Stimulated activated CD4-positive, alpha-beta T cell treated with anti-CD3 and anti-CD28 coated beads, TNF-alpha, amount 100 ng/mL, for 24 hours (primary cell): ENCODE measurements at regions not wholly inside any gene's neighbourhood (a gene's known extent, or its start where the extent isn't known, plus 50 kb on each side); places are given as distances from the start of the nearest gene placed in this dataset.

Experiments used
- DNase-seq, 3 experiments: peaks; one replicate each; pipeline ENCODE4 v3.0.0-alpha.2; 2020; ENCODE audit warnings: low read depth in 3 of 3

DNA sequence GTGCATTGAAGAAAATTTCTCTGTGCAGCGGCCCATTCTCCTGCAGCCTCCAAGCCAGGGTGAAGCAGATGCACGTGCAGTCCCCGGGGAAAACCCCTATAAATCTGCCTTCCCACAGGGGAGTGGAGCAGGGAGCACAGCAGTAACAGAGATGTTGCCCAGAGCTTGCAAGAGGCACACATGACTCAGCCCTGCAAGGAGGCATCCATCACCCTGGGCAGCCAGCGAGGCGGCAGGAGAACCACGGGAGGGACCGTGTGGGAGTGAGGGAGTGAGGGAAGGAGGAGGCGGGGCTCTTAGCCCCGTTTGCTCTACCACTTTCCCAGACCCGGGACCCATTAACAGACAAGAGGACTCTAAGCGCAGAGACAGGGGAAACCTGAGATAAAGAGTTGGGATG lies 96.2 kb upstream of the ARAP3 start:
- DNase-seq, result no peak

GRCh38 chr5:141777711-141778110 lies 95.7 kb upstream of the ARAP3 start:
- no peak for DNase-seq

DNA sequence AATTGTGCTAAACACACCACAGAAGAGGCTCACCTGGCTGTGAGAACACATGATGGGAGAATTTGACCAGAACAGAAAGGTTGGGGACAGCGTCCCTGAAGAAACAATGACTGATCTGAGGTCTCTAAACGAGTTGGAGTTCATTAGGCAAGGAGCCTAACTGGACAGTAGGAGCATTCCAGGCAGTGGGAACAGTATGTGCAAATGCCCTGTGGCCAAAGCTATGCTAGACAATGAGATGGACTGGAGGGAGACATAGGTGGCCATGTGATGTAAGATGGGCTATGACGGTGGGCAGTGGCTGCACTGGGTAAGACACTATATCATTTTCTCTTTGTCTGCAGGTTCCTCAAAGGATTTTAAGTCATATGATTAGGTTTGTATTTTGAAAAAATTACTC lies 95.1 kb upstream of the ARAP3 start:
- DNase-seq, result no peak

- DNase-seq, result no peak
These were observed 91.9 kb upstream of the ARAP3 start for GRCh38 chr5:141773779-141774562.

DNA sequence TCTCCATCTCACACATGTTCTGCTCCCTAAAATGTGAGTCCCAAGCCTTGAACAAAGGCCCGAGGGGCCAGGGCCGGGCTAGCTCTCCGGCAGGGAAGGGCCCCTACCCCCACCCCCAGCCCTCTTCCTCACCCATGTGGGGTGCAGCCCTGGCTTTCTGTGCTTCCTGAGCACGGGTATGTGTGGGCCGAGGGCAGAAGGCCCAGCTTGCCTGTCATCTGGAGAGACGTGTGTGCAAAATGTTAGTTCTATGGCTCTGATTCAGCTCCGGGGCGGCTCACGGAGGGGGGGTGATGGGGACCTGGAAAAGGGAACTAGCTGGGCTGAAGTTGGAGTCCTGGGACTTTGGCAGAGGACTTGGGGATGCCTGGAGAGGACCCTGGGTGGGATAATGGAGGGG lies 90.3 kb upstream of the ARAP3 start:
- no peak for DNase-seq

DNA sequence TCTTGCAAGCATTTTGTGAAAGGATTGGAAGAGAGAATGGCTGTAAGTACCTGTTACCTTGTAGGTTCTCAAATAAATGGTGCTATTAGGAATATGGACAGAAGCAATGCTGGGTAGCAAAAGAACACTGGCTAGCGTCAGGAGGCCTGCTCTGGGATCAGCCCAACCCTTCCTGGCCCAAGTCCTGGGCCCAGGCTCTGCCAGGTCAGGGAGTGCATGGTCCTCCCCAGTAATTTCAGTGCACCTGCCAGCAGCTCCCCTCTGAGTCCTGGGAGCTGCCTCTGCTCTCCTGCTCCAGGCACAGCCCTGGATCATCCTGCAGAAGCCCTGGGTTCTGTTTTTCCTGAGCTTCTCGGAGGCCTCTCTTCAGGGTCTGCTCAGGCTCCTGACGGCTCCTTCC lies 89.5 kb upstream of the ARAP3 start:
- no peak for DNase-seq

- no peak for DNase-seq
These were observed 89.0 kb upstream of the ARAP3 start for GRCh38 chr5:141771031-141771430.

- no peak for DNase-seq
These were observed 87.6 kb upstream of the ARAP3 start for GRCh38 chr5:141769671-141770070.

DNA sequence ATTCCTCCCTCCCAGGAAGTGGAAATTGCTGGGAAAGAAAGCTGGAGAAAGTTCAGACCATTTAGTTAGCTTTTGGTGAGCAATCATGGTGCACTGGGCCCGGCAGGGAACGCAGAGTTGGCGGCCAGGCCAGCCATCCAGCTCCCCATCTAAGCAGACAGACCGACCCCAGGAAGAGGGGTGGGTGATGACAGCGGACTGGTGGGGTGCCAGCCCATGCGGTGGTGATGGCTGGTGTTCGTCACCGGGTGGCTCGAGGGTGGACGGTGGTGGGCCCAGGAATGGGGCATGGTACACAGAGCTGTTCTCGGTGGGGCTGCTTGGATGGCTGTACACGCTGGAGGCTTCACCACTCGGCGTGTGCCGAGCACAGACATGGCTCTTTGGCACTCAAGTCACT lies 85.6 kb upstream of the ARAP3 start:
- no peak for DNase-seq

DNA sequence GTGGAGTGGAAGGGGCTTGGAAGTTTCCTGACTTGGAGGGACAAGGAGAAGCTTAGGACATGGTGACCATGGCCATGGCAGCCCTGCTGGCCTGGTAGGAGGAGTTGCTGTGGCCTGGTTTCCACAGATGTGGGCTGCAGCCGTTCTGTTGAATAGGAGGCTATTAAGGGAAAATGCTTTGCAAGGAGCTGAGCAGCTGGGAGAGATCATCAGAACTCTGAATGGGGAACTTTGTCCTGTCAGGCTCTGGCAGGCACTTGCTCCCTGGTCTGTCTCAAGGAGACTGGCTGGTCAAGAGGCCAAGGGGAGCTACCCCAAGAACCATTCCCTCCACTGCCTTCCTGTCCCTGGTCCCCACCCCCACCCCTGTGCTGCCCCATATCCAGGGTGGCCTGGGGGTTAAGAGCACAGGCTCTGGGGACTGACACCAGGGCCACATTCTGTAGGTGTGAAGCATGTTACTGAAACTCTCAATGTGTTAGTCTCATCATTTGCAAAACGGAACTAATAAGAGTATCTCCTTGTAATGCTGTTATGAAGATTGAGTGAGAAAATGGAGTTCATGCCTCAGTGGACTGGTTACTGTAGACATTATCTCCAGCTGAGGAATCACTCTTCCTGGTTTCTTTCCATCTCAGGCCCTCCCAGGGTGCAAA lies 84.0 kb upstream of the ARAP3 start:
- DNase-seq, result no peak

DNA sequence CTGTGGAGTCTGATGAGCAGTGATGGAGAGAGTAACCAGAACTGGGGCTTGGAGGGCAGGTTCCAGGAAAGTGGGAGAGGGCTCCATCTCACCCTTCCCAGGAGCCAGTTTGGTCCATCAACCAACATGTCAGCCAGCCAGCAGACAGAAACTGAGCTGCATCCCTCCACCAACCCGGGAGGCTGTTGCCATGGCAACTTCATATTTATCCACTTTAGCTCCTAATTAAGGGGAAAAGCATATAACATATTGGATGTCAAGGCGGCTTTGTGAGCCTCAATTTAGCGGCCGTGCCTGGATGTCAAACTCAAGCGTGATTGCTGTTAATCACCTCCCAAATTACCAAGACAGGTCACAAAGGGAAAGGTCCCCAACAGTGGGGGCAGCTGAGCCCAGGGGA lies 81.5 kb upstream of the ARAP3 start:
- DNase-seq, result no peak

DNA sequence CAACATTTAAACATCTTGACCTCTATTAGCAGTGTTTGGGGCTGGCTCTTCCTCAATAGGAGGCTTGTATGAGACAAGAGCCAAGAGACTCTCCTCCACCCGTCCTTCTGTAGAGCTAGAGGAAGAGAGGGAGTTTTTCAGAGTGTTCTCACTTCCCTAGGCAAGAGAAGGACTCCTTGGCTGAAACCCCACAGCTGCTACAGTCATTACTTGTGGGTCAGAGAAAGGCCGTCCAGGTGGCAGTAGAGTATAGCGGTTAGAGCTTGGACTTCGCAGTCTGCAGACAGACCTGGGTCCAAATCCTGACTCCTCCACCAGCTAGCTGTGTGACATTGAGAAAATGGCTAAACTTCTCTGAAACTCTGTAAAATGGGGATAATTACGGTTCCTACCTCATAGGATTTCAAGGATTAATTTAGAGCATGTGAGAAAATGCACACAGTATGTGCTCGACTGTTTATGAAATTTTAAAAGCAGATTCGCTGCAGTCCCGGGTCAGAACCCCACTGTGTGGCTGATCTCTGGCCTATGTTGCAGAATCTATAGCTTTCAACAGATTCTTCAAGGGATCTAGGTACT lies 80.8 kb upstream of the ARAP3 start:
- no peak for DNase-seq

GRCh38 chr5:141762316-141762715 lies 80.3 kb upstream of the ARAP3 start:
- DNase-seq, result no peak

DNA sequence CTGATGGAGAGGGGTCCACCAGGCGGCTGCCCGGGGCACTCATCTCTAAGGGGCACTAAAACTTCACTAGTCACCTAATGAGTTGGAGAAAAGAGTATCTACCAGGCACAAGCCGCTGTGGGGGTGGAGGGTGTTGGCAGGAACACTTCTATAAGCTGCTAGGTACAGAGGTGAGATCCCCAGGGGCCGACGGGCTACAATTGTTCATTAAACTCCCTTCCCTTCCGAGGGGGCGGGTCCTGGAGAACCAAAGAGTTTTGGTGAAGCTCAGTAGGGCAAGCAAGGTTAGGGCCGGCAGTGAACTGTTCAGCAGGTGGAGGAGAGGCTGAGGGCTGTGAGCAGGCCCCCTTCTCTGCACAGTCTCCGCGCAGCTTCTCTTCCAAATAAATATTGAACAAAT lies 78.7 kb upstream of the ARAP3 start:
- no peak for DNase-seq

- no peak for DNase-seq
These were observed 78.2 kb upstream of the ARAP3 start for GRCh38 chr5:141760193-141760592.

GRCh38 chr5:141758310-141758998 lies 76.4 kb upstream of the ARAP3 start:
- DNase-seq, result no peak

DNA sequence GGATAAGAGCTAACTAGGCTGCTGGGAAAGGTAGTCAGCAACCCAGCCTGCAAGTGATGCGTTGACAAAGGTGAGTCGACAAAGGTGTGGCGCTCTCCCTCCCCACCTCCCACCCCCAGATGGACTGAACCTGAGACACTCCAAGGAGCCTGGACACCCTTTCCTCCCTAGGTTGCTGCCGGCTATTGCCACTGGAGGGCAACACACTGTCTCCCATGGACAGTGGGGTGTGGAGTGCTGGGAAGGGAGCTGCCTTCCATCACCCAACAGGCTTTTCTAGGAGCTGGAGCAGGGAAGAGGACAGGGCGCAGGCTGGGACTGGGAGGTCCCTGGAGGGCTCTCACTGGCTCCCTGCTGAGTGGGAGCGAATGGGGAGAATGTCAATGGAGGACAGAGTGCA lies 75.4 kb upstream of the ARAP3 start:
- no peak for DNase-seq

- DNase-seq, result no peak
These were observed 74.2 kb upstream of the ARAP3 start for GRCh38 chr5:141756196-141756595.

DNA sequence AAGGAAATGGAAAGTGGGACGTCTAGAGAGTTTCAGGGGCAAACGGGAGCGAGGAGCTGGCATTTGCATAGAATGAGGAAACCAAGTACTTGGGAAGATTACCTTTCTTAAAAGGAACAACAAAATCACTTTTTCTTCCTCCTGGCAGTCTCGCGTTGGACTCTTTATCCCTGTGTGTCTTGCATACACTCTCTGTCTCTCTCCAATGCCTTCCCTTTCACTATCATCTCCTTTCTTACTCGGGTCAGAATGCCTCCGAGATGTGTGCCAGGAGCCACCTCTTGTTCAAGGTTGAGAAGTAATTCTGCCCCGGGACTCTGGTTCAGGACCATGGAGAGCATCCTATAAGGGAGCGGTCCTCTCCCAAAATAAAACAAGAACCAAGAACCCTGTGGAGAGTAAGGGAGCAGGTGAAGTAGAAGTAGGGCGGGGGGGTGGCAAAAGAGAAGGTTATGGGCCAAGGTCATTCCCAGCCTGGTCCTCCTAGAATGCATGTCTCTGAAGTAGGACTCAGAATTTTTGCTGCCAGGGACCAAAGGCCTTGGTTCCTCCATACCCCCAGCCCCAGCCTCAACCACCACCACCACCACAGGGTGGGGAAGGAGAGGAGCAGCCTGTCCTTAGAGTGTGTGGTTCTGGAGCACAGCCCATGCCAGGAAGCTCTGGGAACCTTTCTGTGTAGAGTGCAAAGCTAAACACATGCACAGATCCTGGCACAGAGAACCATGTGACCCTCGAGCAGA lies 72.1 kb upstream of the ARAP3 start:
- DNase-seq, result no peak

DNA sequence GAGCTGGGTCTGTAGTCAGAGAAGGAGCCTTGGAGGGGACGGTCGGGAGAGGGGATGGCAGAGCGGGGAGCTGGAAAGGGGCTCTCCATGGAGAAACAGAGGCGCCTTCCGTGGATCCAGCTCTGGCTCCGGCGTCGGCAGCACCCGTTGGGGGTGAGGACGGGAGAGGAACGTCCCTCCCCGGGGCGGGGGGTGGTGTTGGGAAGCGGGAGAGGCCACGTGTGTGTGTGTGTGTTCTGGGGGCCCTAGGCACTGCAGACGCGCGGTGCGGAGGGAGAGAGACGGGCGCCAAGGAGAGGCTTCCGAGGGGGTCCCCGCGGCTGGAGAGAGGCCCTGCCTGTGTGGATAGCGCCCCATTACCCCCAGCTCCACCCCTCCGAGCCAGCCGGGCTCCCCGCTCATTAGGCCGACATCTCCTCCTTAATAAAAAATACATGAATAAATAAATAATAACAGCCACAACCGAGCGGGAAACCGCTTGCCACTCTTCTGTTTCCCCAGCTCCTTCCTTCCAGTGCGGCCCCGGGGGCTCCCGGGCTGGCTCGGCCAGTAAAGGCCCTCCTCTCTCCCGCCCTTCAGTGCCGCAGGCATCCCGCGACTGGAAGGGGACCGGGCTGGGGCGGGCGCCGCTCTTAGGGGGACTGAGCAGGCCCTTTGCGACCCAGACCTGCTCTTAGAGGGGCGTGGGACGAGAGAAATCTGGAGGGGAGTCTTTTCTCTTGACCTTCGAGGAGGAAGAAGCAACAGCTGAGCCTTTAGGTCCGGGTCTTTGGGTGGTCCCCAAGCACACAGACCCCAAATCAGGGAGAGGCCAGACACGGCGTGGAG lies 71.3 kb upstream of the ARAP3 start:
- no peak for DNase-seq
